Gastroesophageal sphincter (tissue), 4 donors: ENCODE measurements at regions not wholly inside any gene's neighbourhood (a gene's known extent, or its start where the extent isn't known, plus 50 kb on each side); places are given as distances from the start of the nearest gene placed in this dataset.

Source experiments
- ATAC-seq: fragments of 150-250 bp; one replicate; pipeline ENCODE4 v1.9.1; 2016; ENCODE audit warnings: mild to moderate bottlenecking, moderate library complexity
- H3K27ac ChIP-seq, 4 donors: fragments of 200-600 bp; sonication (generic) in 3 of 4; 1 replicate in 3 of 4; 2 replicates in 1 of 4; pipeline ENCODE4 v1.5.1; 2016 to 2019
- H3K27me3 ChIP-seq: fragments of 200-600 bp; sonication (generic); one replicate; pipeline ENCODE4 v1.5.1; 2019
- H3K36me3 ChIP-seq, 2 donors: fragments of 200-600 bp; sonication (generic); one replicate each; pipeline ENCODE4 v1.5.1; 2019; ENCODE audit warnings: control low read depth in 1 of 2
- H3K4me1 ChIP-seq, 3 donors: fragments of 200-600 bp; sonication (generic); 1 replicate in 2 of 3; 2 replicates in 1 of 3; pipeline ENCODE4 v1.5.1; 2016 to 2019; ENCODE audit warnings: control low read depth in 2 of 3
- H3K4me3 ChIP-seq, 2 donors: fragments of 200-600 bp; sonication (generic); one replicate each; pipeline ENCODE4 v1.5.1; 2019; ENCODE audit warnings: mild to moderate bottlenecking in 1 of 2, moderate library complexity in 1 of 2
- H3K9me3 ChIP-seq, 3 donors: fragments of 200-600 bp; sonication (generic); one replicate each; pipeline ENCODE4 v1.5.1; 2017 to 2019; ENCODE audit warnings: control low read depth in 2 of 3
- CTCF ChIP-seq, 4 experiments: fragments of 200-600 bp in 2 of 4; fragments of 450-650 bp in 2 of 4; sonication (generic) in 1 of 4; IDR thresholded peaks; one replicate each; pipeline ENCODE4 v1.5.1; 2017 to 2019; ENCODE audit warnings: antibody characterized with exemption in 4 of 4, mild to moderate bottlenecking in 2 of 4, moderate library complexity in 2 of 4
- EP300 ChIP-seq: sonication (generic); formaldehyde crosslinking; IDR thresholded peaks from one replicate; pipeline ENCODE4 v1.6.1; 2017; ENCODE audit warnings: antibody characterized with exemption, mild to moderate bottlenecking
- POLR2A ChIP-seq, 2 donors: fragments of 450-650 bp; IDR thresholded peaks; one replicate each; pipeline ENCODE4 v1.6.1; 2017; ENCODE audit warnings: antibody characterized with exemption in 2 of 2, mild to moderate bottlenecking in 2 of 2, moderate library complexity in 1 of 2
- POLR2AphosphoS5 ChIP-seq: sonication (generic); formaldehyde crosslinking; IDR thresholded peaks from one replicate; pipeline ENCODE4 v1.6.1; 2017; ENCODE audit warnings: antibody characterized with exemption
- WGBS, 2 donors: methylation state at CpG; one replicate each; pipeline ENCODE4 v1.1.5; 2018; ENCODE audit warnings: low coverage in 1 of 2; 5-methylcytosine and 5-hydroxymethylcytosine counted together

GRCh38 chr9:38185647-38186403 lies 116.8 kb upstream of the SHB start:
- WGBS, 2 donors: 85 to 86% methylated on average over 5 to 6 of the region's 6 CpGs
- Histone ChIP-seq H3K27me3 (peaks cover 5% of the 10 kb centered on the region), H3K27ac (no peak overlapping the region), H3K4me1 (no peaks in the 10 kb centered on the region), H3K36me3 (no peaks in the 10 kb centered on the region), H3K9me3 (no peaks in the 10 kb centered on the region), H3K4me3 (no peak overlapping the region)
- TF ChIP-seq EP300: no peak
- TF ChIP-seq POLR2A (IDR thresholded peaks at IDR 0.05): no peak
- no peak for TF ChIP-seq CTCF (IDR thresholded peaks at IDR 0.05)
- no peak for TF ChIP-seq POLR2AphosphoS5
- ATAC-seq: no peak

GRCh38 chr9:38183994-38184568 lies 115.1 kb upstream of the SHB start:
- no peak for ATAC-seq
- TF ChIP-seq POLR2A (IDR thresholded peaks at IDR 0.05): no peak
- no peak for TF ChIP-seq POLR2AphosphoS5
- no peak for TF ChIP-seq CTCF (IDR thresholded peaks at IDR 0.05)
- no peak for TF ChIP-seq EP300
- no peaks in the 10 kb centered on the region for H3K9me3 ChIP-seq

GRCh38 chr9:38182321-38182720 lies 113.3 kb upstream of the SHB start:
- no peak for TF ChIP-seq POLR2A (IDR thresholded peaks at IDR 0.05)
- no peak for TF ChIP-seq EP300
- no peak for TF ChIP-seq CTCF (IDR thresholded peaks at IDR 0.05)
- no peak for TF ChIP-seq POLR2AphosphoS5
- H3K9me3 ChIP-seq: no peaks in the 10 kb centered on the region
- H3K4me3 ChIP-seq: no peak overlapping the region
- ATAC-seq: no peak
- no peak overlapping the region for H3K27ac ChIP-seq
- no peaks in the 10 kb centered on the region for H3K36me3 ChIP-seq
- peaks cover 3% of the 10 kb centered on the region for H3K27me3 ChIP-seq
- H3K4me1 ChIP-seq: no peaks in the 10 kb centered on the region

More at GRCh38 chr9:38183994-38184568, 115.1 kb upstream of the SHB start:
- H3K27me3 ChIP-seq: peaks cover 6% of the 10 kb centered on the region
- no peak overlapping the region for H3K4me3 ChIP-seq
- H3K4me1 ChIP-seq: no peaks in the 10 kb centered on the region
- no peak overlapping the region for H3K27ac ChIP-seq
- no peaks in the 10 kb centered on the region for H3K36me3 ChIP-seq

GRCh38 chr9:38181866-38182265 lies 112.8 kb upstream of the SHB start:
- no peaks in the 10 kb centered on the region for H3K4me1 ChIP-seq
- 76 to 83% methylated on average over 2 of the region's 2 CpGs for WGBS, 2 donors
- H3K4me3 ChIP-seq: no peak overlapping the region
- H3K27me3 ChIP-seq: peaks cover 3% of the 10 kb centered on the region
- ATAC-seq: no peak
- no peaks in the 10 kb centered on the region for H3K9me3 ChIP-seq
- no peak overlapping the region for H3K27ac ChIP-seq
- no peaks in the 10 kb centered on the region for H3K36me3 ChIP-seq
- TF ChIP-seq POLR2AphosphoS5 (no peak), CTCF (IDR thresholded peaks at IDR 0.05) (no peak), POLR2A (IDR thresholded peaks at IDR 0.05) (no peak), EP300 (no peak)

GRCh38 chr9:38181232-38181631 lies 112.2 kb upstream of the SHB start:
- H3K27ac ChIP-seq: no peak overlapping the region
- H3K27me3 ChIP-seq: peaks cover 3% of the 10 kb centered on the region
- H3K36me3 ChIP-seq: no peaks in the 10 kb centered on the region
- ATAC-seq: no peak
- no peak for TF ChIP-seq POLR2AphosphoS5
- TF ChIP-seq EP300: no peak
- TF ChIP-seq CTCF (IDR thresholded peaks at IDR 0.05): no peak
- TF ChIP-seq POLR2A (IDR thresholded peaks at IDR 0.05): no peak
- H3K4me3 ChIP-seq: no peak overlapping the region
- H3K9me3 ChIP-seq: no peaks in the 10 kb centered on the region
- no peaks in the 10 kb centered on the region for H3K4me1 ChIP-seq
- 92 to 100% methylated on average over 1 to 2 of the region's 4 CpGs for WGBS, 2 donors
